ENCODE measurements at regions not wholly inside any gene's neighbourhood (a gene's known extent, or its start where the extent isn't known, plus 50 kb on each side); places are given as distances from the start of the nearest gene placed in this dataset.
A peak's percentile ranks its signal among the peaks of the same experiment; 100 is the strongest.

DNA sequence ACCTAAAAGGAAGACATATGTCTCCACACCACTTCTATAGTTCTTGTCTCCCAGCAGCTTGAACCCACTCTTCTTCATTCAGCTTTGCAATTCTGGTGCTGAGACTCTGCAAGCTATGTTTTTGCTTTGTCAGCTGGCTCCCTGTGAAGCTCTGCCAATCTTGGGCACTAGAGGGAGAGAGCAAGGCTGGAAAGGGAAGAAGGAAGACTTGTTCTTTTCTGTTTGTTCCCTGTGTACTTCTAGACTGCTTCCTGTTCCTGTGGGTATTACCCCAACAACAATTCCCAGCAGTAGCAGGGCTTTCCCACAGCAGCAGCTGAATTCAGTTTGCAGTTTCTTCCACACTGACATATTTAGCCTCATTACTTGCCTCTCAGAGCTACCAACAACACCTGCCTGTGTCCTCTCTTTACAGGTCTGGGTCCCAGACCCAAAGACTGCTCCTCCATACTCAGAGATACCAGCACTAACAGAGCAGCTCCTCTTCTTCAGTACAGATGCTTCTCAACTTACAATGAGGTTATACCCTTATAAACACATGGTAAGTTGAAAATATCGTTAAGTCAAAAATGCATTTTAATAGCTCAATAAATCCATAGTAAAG is 275.2 kb upstream of the NEGR1 start:
- Histone ChIP-seq H3K9me1 (replicated peaks; ENCODE audit: control insufficient read depth, extremely low read depth, insufficient read depth, low read length) (no peaks in the 10 kb centered on the region), H3K9me3 (replicated peaks; ENCODE audit: control insufficient read depth, insufficient read depth, low read length) (no peaks in the 10 kb centered on the region), H4K20me1 (replicated peaks; ENCODE audit: control insufficient read depth, extremely low read depth, insufficient read depth, low read length) (no peaks in the 10 kb centered on the region), H3K4me1 (ENCODE audit: control insufficient read depth, extremely low read depth, insufficient read depth, low read length) (no peaks in the 10 kb centered on the region), H3K79me2 (ENCODE audit: control insufficient read depth, insufficient read depth, low read length) (no peaks in the 10 kb centered on the region), H3K36me3 (ENCODE audit: control insufficient read depth in 2 of 2, extremely low read depth in 1 of 2, insufficient read depth in 2 of 2, low read length in 2 of 2) (no peaks in the 10 kb centered on the region), H3K9ac (replicated peaks; ENCODE audit: extremely low read depth, insufficient read depth, low read length) (no peak overlapping the region), H3K4me2 (ENCODE audit: insufficient read depth, low read length) (no peak overlapping the region), H3K27me3 (ENCODE audit: control insufficient read depth in 2 of 2, insufficient read depth in 2 of 2, low read length in 2 of 2) (no peaks in the 10 kb centered on the region), H3K4me3 (replicated peaks in 1 of 3; ENCODE audit: insufficient read depth in 1 of 3, low read depth in 1 of 3, low read length in 3 of 3) (no peak overlapping the region), H2AFZ (ENCODE audit: low read depth, low read length) (peak overlapping the region; percentile 46), H3K27ac (ENCODE audit: insufficient read depth, low read depth, low read length) (no peak overlapping the region)
- TF ChIP-seq, protein P1, sequence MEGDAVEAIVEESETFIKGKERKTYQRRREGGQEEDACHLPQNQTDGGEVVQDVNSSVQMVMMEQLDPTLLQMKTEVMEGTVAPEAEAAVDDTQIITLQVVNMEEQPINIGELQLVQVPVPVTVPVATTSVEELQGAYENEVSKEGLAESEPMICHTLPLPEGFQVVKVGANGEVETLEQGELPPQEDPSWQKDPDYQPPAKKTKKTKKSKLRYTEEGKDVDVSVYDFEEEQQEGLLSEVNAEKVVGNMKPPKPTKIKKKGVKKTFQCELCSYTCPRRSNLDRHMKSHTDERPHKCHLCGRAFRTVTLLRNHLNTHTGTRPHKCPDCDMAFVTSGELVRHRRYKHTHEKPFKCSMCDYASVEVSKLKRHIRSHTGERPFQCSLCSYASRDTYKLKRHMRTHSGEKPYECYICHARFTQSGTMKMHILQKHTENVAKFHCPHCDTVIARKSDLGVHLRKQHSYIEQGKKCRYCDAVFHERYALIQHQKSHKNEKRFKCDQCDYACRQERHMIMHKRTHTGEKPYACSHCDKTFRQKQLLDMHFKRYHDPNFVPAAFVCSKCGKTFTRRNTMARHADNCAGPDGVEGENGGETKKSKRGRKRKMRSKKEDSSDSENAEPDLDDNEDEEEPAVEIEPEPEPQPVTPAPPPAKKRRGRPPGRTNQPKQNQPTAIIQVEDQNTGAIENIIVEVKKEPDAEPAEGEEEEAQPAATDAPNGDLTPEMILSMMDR (IDR thresholded peaks at IDR 0.05; ENCODE audit: extremely low read depth in 1 of 2, insufficient read depth in 1 of 2, low read depth in 1 of 2, low read length in 2 of 2), result peak; percentile 22 to 47
- TF ChIP-seq EZH2 (IDR thresholded peaks at IDR 0.05; ENCODE audit: borderline replicate concordance, low read depth, low read length, severe bottlenecking) (no peak), POLR2A (IDR thresholded peaks at IDR 0.05; ENCODE audit: low read depth, low read length) (no peak)
- DNase-seq (ENCODE audit: low read depth, low spot score) (peak; percentile 55), FAIRE-seq (no peak)
- BruUV-seq (replicated peaks), result no TSS peak
- POLR2A ChIA-PET, result no interaction called here
- CTCF ChIA-PET, result interaction anchor here (0.7 to 2.3 kb wide), 13 partner anchors 9 to 374 kb away, joined by 3 to 16 read pairs (median 5); no protein-coding TSS in a partner anchor
- intact Hi-C loops (cut with micrococcal nuclease), result no loop called here
- dilution Hi-C loops (cut with MboI; ENCODE audit: extremely low pct_ligation_motif_present, low sequenced_read_pairs), result no loop called here

DNA sequence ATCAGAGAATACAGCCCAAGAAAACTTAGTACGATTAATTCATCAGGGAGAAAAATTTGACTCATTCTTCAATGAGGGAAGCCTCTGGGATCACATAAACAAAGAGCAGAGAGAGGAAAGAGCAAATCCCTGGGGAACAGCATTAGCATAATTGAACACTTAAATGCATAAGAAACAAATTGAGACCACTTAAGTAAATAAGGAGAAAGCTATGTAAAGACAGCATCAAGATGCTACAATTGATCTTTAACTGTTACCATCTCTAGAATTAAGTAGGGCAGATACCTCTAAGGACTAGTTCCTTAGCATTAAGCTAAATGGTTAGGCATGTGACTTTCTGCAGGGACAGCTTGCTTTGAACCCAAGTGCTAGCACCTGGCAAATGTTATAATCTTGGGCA is 265.1 kb upstream of the NEGR1 start:
- Histone ChIP-seq H3K27me3 (ENCODE audit: control insufficient read depth in 2 of 2, insufficient read depth in 2 of 2, low read length in 2 of 2) (no peaks in the 10 kb centered on the region), H3K27ac (ENCODE audit: insufficient read depth, low read depth, low read length) (no peak overlapping the region), H3K36me3 (ENCODE audit: control insufficient read depth in 2 of 2, extremely low read depth in 1 of 2, insufficient read depth in 2 of 2, low read length in 2 of 2) (no peaks in the 10 kb centered on the region), H3K4me3 (replicated peaks in 1 of 3; ENCODE audit: insufficient read depth in 1 of 3, low read depth in 1 of 3, low read length in 3 of 3) (no peak overlapping the region), H3K79me2 (ENCODE audit: control insufficient read depth, insufficient read depth, low read length) (no peaks in the 10 kb centered on the region), H3K9me1 (replicated peaks; ENCODE audit: control insufficient read depth, extremely low read depth, insufficient read depth, low read length) (no peaks in the 10 kb centered on the region), H4K20me1 (replicated peaks; ENCODE audit: control insufficient read depth, extremely low read depth, insufficient read depth, low read length) (no peaks in the 10 kb centered on the region), H3K4me1 (ENCODE audit: control insufficient read depth, extremely low read depth, insufficient read depth, low read length) (no peaks in the 10 kb centered on the region), H3K9ac (replicated peaks; ENCODE audit: extremely low read depth, insufficient read depth, low read length) (no peak overlapping the region), H3K9me3 (replicated peaks; ENCODE audit: control insufficient read depth, insufficient read depth, low read length) (no peaks in the 10 kb centered on the region), H2AFZ (ENCODE audit: low read depth, low read length) (no peak overlapping the region), H3K4me2 (ENCODE audit: insufficient read depth, low read length) (no peak overlapping the region)
- DNase-seq (ENCODE audit: low read depth, low spot score) (no peak), FAIRE-seq (no peak)
- no TSS peak for BruUV-seq (replicated peaks)
- POLR2A ChIA-PET, result no interaction called here
- CTCF ChIA-PET, result interaction anchor here (2.2 kb wide), 1 partner anchor 10 kb away, joined by 6 read pairs; no protein-coding TSS in a partner anchor
- TF ChIP-seq, protein P1 (IDR thresholded peaks at IDR 0.05; ENCODE audit: extremely low read depth in 1 of 2, insufficient read depth in 1 of 2, low read depth in 1 of 2, low read length in 2 of 2), result no peak
- TF ChIP-seq EZH2 (IDR thresholded peaks at IDR 0.05; ENCODE audit: borderline replicate concordance, low read depth, low read length, severe bottlenecking), result no peak
- intact Hi-C loops (cut with micrococcal nuclease) (no loop called here), dilution Hi-C loops (cut with MboI; ENCODE audit: extremely low pct_ligation_motif_present, low sequenced_read_pairs) (no loop called here)

Data from endothelial cell of umbilical vein (primary cell).